ENCODE measurements at regions not wholly inside any gene's neighbourhood (a gene's known extent, or its start where the extent isn't known, plus 50 kb on each side); places are given as distances from the start of the nearest gene placed in this dataset.
"Not testable (repeated sequence)": the region's sequence is repeated elsewhere in the genome, so short reads cannot be mapped to it uniquely, and the experiment has no call there.

DNA sequence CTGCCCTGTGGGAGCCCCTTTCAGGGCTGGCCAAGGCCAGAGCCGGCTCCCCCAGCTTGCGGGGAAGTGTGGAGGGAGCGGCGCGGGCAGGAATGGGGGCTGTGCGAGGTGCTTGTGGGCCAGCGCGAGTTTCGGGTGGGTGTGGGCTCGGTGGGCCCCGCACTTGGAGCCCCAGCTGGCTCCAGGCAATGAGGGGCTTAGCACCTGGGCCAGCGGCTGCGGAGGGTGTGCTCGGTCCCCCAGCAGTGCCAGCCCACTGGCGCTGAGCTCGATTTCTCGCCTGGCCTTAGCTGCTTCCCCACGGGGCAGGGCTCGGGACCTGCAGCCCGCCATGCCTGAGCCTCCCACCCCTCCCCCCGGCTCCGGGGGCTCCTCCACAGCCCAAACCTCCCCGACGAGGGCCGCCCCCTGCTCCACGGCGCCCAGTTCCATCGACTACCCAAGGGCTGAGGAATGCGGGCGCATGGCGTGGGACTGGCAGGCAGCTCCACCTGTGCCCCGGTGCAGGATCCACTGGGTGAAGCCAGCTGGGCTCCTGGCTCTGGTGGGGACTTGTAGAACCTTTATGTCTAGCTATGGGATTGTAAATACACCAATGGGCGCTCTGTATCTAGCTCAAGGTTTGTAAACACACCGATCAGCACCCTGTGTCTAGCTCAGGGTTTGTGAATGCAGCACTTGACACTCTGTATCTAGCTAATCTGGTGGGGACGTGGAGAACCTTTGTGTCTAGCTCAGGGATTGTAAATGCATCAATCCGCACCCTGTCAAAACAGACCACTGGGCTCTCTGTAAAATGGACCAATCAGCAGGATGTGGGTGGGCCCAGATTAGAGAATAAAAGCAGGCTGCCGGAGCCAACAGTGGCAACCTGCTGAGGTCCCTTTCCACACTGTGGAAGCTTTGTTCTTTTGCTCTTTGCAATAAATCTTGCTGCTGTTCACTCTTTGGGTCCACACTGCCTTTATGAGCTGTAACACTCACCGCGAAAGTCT, 1379.1 kb downstream of the RAPGEF2 start:
- H3K36me3 Mint-ChIP-seq, H3K27ac Mint-ChIP-seq, H3K4me3 Mint-ChIP-seq, H3K27me3 Mint-ChIP-seq, H3K4me1 Mint-ChIP-seq: not testable (repeated sequence)
- H3K9me3 Mint-ChIP-seq: peaks cover 2 to 10% (median 3%) of the 10 kb centered on the region in 3 donors

DNA sequence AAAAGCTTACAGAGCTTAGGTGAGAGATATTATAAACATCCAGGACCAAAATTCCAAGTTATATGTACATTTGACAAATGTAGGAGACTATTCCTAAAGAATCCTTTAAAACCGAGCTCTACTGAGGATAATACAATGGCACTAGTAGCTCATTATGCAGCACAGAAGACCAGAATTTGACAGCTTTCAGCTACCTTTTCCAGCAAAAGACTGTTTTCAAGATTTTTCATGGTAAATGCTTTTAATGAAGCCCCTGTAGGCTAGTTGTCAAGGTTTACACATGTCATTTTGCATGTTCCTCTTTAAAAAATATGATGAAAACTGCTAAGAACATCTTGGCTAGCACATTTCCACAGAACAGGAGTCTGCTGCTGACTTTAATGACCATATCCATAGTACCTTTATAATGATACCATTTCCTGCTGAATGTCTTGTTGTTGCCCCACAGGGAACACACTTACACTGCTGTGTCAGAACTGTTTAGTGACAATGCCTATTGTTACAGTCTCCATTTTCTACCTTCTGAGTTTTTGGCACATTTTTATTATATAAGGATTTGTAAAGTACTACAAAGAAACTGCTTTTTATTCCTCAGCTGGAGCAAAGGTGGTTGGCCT, 1382.3 kb downstream of the RAPGEF2 start:
- H3K4me1 Mint-ChIP-seq: no peaks in the 10 kb centered on the region
- H3K4me3 Mint-ChIP-seq: no peak overlapping the region
- no peak overlapping the region for H3K27ac Mint-ChIP-seq
- H3K9me3 Mint-ChIP-seq: peaks cover 2 to 14% (median 3%) of the 10 kb centered on the region in 3 donors
- H3K27me3 Mint-ChIP-seq: no peaks in the 10 kb centered on the region
- H3K36me3 Mint-ChIP-seq: peaks cover 4% of the 10 kb centered on the region

DNA sequence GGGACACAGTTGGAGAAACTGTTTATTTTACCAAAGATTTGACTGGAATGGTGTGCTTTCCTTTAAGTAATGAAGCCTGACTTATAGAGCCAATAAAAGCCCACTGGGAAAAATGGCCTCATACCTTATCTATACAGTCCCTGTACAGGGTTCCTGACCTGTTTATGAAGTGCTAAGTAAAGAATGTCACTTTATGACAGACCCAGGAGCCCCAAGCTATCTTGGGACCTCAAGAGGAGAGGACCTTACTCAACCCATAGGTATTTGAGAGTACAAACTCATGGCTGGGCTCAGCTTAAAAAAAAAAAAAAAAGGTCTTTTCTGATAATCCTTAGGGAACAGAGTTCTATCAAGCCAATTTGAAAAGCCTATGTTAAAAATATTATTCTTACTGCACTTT, 1389.3 kb downstream of the RAPGEF2 start:
- Mint-ChIP-seq H3K27ac (no peak overlapping the region), H3K4me3 (no peak overlapping the region), H3K36me3 (no peaks in the 10 kb centered on the region), H3K27me3 (no peaks in the 10 kb centered on the region), H3K9me3 (peaks cover 3 to 15% (median 8%) of the 10 kb centered on the region in 3 donors), H3K4me1 (no peaks in the 10 kb centered on the region)

DNA sequence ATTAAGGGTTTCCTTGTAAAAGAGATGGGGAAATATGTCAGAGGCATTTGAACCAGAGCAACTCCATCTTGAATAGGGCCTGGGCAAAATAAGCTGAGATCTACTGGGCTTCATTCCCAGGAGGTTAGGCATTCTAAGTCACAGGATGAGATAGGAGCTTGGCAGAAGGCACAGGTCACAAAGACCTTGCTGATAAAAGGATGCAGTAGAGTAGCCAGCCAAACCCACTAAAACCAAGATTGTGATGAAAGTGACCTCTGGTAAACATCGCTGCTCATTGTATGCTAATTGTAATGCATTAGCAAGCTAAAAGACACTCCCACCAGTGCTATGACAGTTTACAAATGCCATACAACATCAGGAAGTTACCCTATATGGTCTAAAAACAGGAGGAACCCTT, 1390.3 kb downstream of the RAPGEF2 start:
- Mint-ChIP-seq H3K4me1 (no peaks in the 10 kb centered on the region), H3K36me3 (no peaks in the 10 kb centered on the region), H3K4me3 (no peak overlapping the region), H3K27me3 (no peaks in the 10 kb centered on the region), H3K27ac (no peak overlapping the region), H3K9me3 (peaks cover 3 to 15% (median 8%) of the 10 kb centered on the region in 3 donors)

- no peaks in the 10 kb centered on the region for H3K36me3 Mint-ChIP-seq
- H3K4me1 Mint-ChIP-seq: no peaks in the 10 kb centered on the region
- no peaks in the 10 kb centered on the region for H3K27me3 Mint-ChIP-seq
- no peak overlapping the region for H3K4me3 Mint-ChIP-seq
- no peak overlapping the region for H3K27ac Mint-ChIP-seq
- peaks cover 3 to 11% (median 6%) of the 10 kb centered on the region in 3 donors for H3K9me3 Mint-ChIP-seq
Observed at GRCh38 chr4:160495356-160495755, 1392.5 kb downstream of the RAPGEF2 start.

DNA sequence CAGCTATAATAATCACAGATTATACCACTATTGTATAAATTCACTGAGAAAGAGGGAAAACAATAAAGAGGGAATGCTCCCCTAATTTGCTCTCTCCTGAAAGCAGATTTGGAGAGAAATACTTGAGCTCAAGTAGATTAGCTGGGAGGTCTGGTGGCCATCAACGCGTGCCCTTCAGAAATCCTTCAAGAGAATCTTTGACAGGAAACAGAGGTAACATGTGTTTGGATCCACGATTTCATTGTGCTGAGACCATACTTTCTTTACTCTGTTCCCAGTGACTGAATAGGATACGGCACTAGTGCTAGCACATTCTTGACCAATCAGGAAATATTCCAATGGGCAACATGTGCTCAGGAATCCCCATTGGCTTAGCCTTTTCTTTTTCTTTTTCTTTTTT, 1395.3 kb downstream of the RAPGEF2 start:
- no peak overlapping the region for H3K4me3 Mint-ChIP-seq
- no peaks in the 10 kb centered on the region for H3K36me3 Mint-ChIP-seq
- H3K4me1 Mint-ChIP-seq: no peaks in the 10 kb centered on the region
- no peak overlapping the region for H3K27ac Mint-ChIP-seq
- H3K27me3 Mint-ChIP-seq: no peaks in the 10 kb centered on the region
- peaks cover 3 to 7% (median 5%) of the 10 kb centered on the region in 3 donors for H3K9me3 Mint-ChIP-seq

GRCh38 chr4:160505724-160506123, 1402.8 kb downstream of the RAPGEF2 start:
- H3K4me1 Mint-ChIP-seq: no peaks in the 10 kb centered on the region

GRCh38 chr4:160510928-160511327, 1408.0 kb downstream of the RAPGEF2 start:
- Mint-ChIP-seq H3K27me3 (no peaks in the 10 kb centered on the region), H3K27ac (no peak overlapping the region), H3K4me1 (no peaks in the 10 kb centered on the region), H3K4me3 (no peak overlapping the region), H3K36me3 (no peaks in the 10 kb centered on the region), H3K9me3 (peaks cover 1 to 4% (median 3%) of the 10 kb centered on the region in 3 donors)

More at GRCh38 chr4:160505724-160506123, 1402.8 kb downstream of the RAPGEF2 start:
- no peaks in the 10 kb centered on the region for H3K27me3 Mint-ChIP-seq
- H3K36me3 Mint-ChIP-seq: no peaks in the 10 kb centered on the region
- H3K4me3 Mint-ChIP-seq: no peak overlapping the region
- no peak overlapping the region for H3K27ac Mint-ChIP-seq
- peaks cover 3 to 8% (median 8%) of the 10 kb centered on the region in 3 donors for H3K9me3 Mint-ChIP-seq

GRCh38 chr4:160514126-160514525, 1411.2 kb downstream of the RAPGEF2 start:
- no peaks in the 10 kb centered on the region for H3K4me1 Mint-ChIP-seq

DNA sequence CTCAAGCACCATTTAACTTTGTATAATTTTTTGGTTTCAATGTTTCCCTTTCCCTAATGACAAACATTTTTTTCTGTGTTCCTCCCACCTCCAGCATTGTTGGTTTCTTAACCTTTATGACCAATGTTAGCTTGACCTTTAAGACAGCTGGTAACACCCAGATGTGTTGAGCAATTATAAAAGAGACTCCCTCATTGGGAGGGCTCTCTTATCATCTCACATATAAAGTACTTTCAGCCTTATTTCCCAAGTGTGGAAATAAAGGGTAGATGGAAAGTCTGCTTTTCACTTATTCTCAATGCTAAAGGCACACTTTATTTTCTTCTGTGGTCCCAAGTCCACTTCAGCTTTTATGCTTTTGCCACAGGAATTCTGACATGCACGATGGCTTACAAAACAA, 1420.4 kb downstream of the RAPGEF2 start:
- no peak overlapping the region for H3K27ac Mint-ChIP-seq
- peaks cover 2 to 11% (median 3%) of the 10 kb centered on the region in 3 donors for H3K9me3 Mint-ChIP-seq
- H3K4me3 Mint-ChIP-seq: no peak overlapping the region
- no peaks in the 10 kb centered on the region for H3K27me3 Mint-ChIP-seq
- H3K36me3 Mint-ChIP-seq: no peaks in the 10 kb centered on the region
- H3K4me1 Mint-ChIP-seq: peaks cover 0 to 1% (median 0%) of the 10 kb centered on the region in 3 donors

More at GRCh38 chr4:160514126-160514525, 1411.2 kb downstream of the RAPGEF2 start:
- Mint-ChIP-seq H3K27ac (no peak overlapping the region), H3K27me3 (no peaks in the 10 kb centered on the region), H3K36me3 (peaks cover 2% of the 10 kb centered on the region), H3K4me3 (no peak overlapping the region), H3K9me3 (peaks cover 2 to 3% (median 3%) of the 10 kb centered on the region in 3 donors)

- Mint-ChIP-seq H3K36me3 (no peaks in the 10 kb centered on the region), H3K4me1 (no peaks in the 10 kb centered on the region), H3K27ac (no peak overlapping the region), H3K9me3 (peaks cover 0 to 4% (median 3%) of the 10 kb centered on the region in 3 donors), H3K27me3 (no peaks in the 10 kb centered on the region), H3K4me3 (no peak overlapping the region)
Observed at GRCh38 chr4:160537681-160538080, 1434.8 kb downstream of the RAPGEF2 start.

GRCh38 chr4:160546201-160546600, 1443.3 kb downstream of the RAPGEF2 start:
- Mint-ChIP-seq H3K27me3 (no peaks in the 10 kb centered on the region), H3K36me3 (peaks cover 2% of the 10 kb centered on the region), H3K9me3 (peaks cover 2 to 20% (median 5%) of the 10 kb centered on the region in 3 donors), H3K4me1 (no peaks in the 10 kb centered on the region), H3K27ac (no peak overlapping the region), H3K4me3 (no peak overlapping the region)

DNA sequence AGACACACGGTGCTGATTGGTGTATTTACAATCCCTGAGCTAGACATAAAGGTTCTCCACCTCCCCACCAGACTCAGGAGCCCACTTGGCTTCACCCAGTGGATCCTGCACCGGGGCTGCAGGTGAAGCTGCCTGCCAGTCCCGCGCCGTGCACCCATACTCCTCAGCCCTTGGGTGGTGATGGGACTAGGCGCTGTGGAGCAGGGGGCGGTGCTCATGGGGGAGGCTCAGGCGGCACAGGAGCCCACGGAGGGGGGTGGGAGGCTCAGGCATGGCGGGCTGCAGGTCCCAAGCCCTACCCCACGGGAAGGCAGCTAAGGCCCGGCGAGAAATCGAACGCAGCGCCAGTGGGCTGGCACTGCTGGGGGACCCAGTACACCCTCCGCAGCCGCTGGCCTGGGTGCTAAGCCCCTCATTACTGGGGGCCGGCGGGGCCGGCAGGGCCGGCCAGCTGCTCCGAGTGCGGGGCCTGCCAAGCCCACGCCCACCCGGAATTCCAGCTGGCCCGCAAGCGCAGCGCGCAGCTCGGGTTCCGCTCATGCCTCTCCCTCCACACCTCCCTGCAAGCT, 1447.2 kb downstream of the RAPGEF2 start:
- H3K4me3 Mint-ChIP-seq, H3K27me3 Mint-ChIP-seq, H3K36me3 Mint-ChIP-seq, H3K4me1 Mint-ChIP-seq, H3K27ac Mint-ChIP-seq: not testable (repeated sequence)
- peaks cover 2 to 10% (median 3%) of the 10 kb centered on the region in 3 donors for H3K9me3 Mint-ChIP-seq

DNA sequence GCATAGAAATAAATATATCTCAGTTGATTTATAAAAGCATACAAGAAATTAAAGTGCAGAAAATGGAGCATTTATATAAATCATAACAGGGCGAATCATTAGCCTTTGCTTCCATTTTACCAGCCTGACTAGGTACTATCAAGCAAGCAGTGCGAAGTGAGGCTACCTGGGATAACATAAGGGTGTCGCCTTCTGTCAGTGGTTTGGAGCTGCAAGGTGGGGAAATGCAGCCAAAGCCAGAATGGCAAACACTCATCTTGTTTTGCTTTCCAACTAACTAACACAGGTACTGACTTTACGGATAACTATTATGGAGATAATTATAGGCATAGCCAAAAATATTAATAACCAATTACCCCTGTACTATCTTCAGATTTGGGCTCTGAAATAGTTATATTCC, 1459.8 kb downstream of the RAPGEF2 start:
- H3K27ac Mint-ChIP-seq: no peak overlapping the region
- no peak overlapping the region for H3K4me3 Mint-ChIP-seq
- H3K27me3 Mint-ChIP-seq: no peaks in the 10 kb centered on the region
- no peaks in the 10 kb centered on the region for H3K4me1 Mint-ChIP-seq
- peaks cover 0 to 8% (median 2%) of the 10 kb centered on the region in 3 donors for H3K9me3 Mint-ChIP-seq
- no peaks in the 10 kb centered on the region for H3K36me3 Mint-ChIP-seq

Data from IgD-negative memory B cell (primary cell).